PC-9 (cell line): ENCODE measurements at regions not wholly inside any gene's neighbourhood (a gene's known extent, or its start where the extent isn't known, plus 50 kb on each side); places are given as distances from the start of the nearest gene placed in this dataset.

Experiments used
- BruUV-seq: library from RNA; stranded (reverse); fragments of 400-500 nt; replicated peaks from 2 replicates; lab custom pipeline; 2021; lab: Mats Ljungman, UMichigan
- CTCF ChIA-PET: fragments of 300-600 bp; sonication (Branson Sonifier 250); formaldehyde crosslinking; loops from one replicate; lab custom pipeline; 2022; ENCODE audit warnings: antibody characterized with exemption; lab: Charles Lee
- POLR2A ChIA-PET: fragments of 300-600 bp; sonication (Branson Sonifier 250); formaldehyde crosslinking; loops from one replicate; lab custom pipeline; 2022; ENCODE audit warnings: antibody characterized with exemption; ENCODE audit not compliant: unreplicated experiment; lab: Charles Lee
- DNase-seq, 2 experiments: peaks; one replicate each; pipeline versions ENCODE4 v3.0.0 to v3.0.0-alpha.2; 2015 to 2022; ENCODE audit warnings: mixed read lengths in 1 of 2
- H2AFZ ChIP-seq: fragments of 200-600 bp; sonication (generic); 2 replicates; pipeline ENCODE4 v1.8.1; 2017; ENCODE audit warnings: antibody characterized with exemption
- H3F3A ChIP-seq: fragments of 200-600 bp; sonication (generic); 2 replicates; pipeline ENCODE4 v1.8.1; 2017; ENCODE audit warnings: antibody characterized with exemption, mild to moderate bottlenecking, low read depth; ENCODE audit not compliant: insufficient read depth
- H3K27ac ChIP-seq: fragments of 200-600 bp; sonication (generic); 2 replicates; pipeline ENCODE4 v1.6.1; 2016; ENCODE audit warnings: mixed run types
- H3K27me3 ChIP-seq: fragments of 200-600 bp; sonication (generic); 2 replicates; pipeline ENCODE4 v1.6.1; 2016; ENCODE audit warnings: low read depth, mixed run types; ENCODE audit not compliant: insufficient read depth
- H3K36me3 ChIP-seq: fragments of 200-600 bp; sonication (generic); 2 replicates; pipeline ENCODE4 v1.6.1; 2016; ENCODE audit warnings: low read depth, mixed run types
- H3K4me1 ChIP-seq: fragments of 200-600 bp; sonication (generic); replicated peaks from 2 replicates; pipeline ENCODE4 v1.6.1; 2016; ENCODE audit warnings: mixed run types; ENCODE audit not compliant: insufficient read depth
- H3K4me2 ChIP-seq: fragments of 200-600 bp; sonication (generic); 2 replicates; pipeline ENCODE4 v1.6.1; 2017; ENCODE audit warnings: mixed run types
- H3K4me3 ChIP-seq: fragments of 200-600 bp; sonication (generic); 2 replicates; pipeline ENCODE4 v1.6.1; 2016; ENCODE audit warnings: mixed run types
- H3K79me2 ChIP-seq: fragments of 200-600 bp; sonication (generic); 2 replicates; pipeline ENCODE4 v1.6.1; 2017; ENCODE audit warnings: low read depth, mixed run types
- H3K9me2 ChIP-seq: fragments of 200-600 bp; sonication (generic); 2 replicates; pipeline ENCODE4 v1.8.1; 2017; ENCODE audit warnings: mild to moderate bottlenecking; ENCODE audit not compliant: insufficient read depth
- H3K9me3 ChIP-seq: fragments of 200-600 bp; sonication (generic); 2 replicates; pipeline ENCODE4 v1.8.1; 2016; ENCODE audit warnings: low read depth; ENCODE audit not compliant: insufficient read depth
- H4K20me1 ChIP-seq: fragments of 200-600 bp; sonication (generic); 2 replicates; pipeline ENCODE4 v1.8.1; 2017; ENCODE audit not compliant: insufficient read depth
- EZH2 ChIP-seq: fragments of 200-600 bp; sonication (generic); IDR thresholded peaks from 2 replicates; pipeline ENCODE4 v1.8.0; 2017; ENCODE audit warnings: antibody characterized with exemption, low read depth
- intact Hi-C: fragments of 100-400 bp; cut with micrococcal nuclease; formaldehyde crosslinking; loops from one replicate; pipeline ENCODE4 v1.10.0; 2022; ENCODE audit not compliant: unreplicated experiment
- TF ChIP-seq, protein P1 (sequence below): fragments of 200-600 bp; sonication (generic); conservative IDR thresholded peaks from 2 replicates; pipeline ENCODE4 v1.6.1; 2017; ENCODE audit warnings: mixed run types, antibody characterized with exemption, mild to moderate bottlenecking, moderate library complexity

GRCh38 chr2:76684756-76685155 is 837.4 kb downstream of the LRRTM4 start:
- DNase-seq, result no peak
- Histone ChIP-seq H3K27me3 (peaks cover 13% of the 10 kb centered on the region; the same call in 1 of the 2 replicates), H3K9me3 (no peaks in the 10 kb centered on the region), H3K27ac (no peak overlapping the region), H3K36me3 (no peaks in the 10 kb centered on the region), H3K79me2 (no peaks in the 10 kb centered on the region), H3K4me1 (no peaks in the 10 kb centered on the region), H3K4me3 (no peak overlapping the region), H3F3A (no peaks in the 10 kb centered on the region), H3K4me2 (no peak overlapping the region), H2AFZ (no peak overlapping the region), H3K9me2 (no peaks in the 10 kb centered on the region), H4K20me1 (no peaks in the 10 kb centered on the region)
- intact Hi-C loops, result no loop called here
- ChIA-PET POLR2A (no interaction called here), CTCF (no interaction called here)
- TF ChIP-seq, protein P1, sequence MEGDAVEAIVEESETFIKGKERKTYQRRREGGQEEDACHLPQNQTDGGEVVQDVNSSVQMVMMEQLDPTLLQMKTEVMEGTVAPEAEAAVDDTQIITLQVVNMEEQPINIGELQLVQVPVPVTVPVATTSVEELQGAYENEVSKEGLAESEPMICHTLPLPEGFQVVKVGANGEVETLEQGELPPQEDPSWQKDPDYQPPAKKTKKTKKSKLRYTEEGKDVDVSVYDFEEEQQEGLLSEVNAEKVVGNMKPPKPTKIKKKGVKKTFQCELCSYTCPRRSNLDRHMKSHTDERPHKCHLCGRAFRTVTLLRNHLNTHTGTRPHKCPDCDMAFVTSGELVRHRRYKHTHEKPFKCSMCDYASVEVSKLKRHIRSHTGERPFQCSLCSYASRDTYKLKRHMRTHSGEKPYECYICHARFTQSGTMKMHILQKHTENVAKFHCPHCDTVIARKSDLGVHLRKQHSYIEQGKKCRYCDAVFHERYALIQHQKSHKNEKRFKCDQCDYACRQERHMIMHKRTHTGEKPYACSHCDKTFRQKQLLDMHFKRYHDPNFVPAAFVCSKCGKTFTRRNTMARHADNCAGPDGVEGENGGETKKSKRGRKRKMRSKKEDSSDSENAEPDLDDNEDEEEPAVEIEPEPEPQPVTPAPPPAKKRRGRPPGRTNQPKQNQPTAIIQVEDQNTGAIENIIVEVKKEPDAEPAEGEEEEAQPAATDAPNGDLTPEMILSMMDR, result no peak
- BruUV-seq, result no TSS peak

- Histone ChIP-seq H3K9me3 (no peaks in the 10 kb centered on the region), H3K4me1 (no peaks in the 10 kb centered on the region), H3K4me3 (no peak overlapping the region), H3K27ac (no peak overlapping the region), H3K4me2 (no peak overlapping the region), H3F3A (no peaks in the 10 kb centered on the region), H3K36me3 (no peaks in the 10 kb centered on the region), H2AFZ (no peak overlapping the region), H3K9me2 (no peaks in the 10 kb centered on the region; the same call in 1 of the 2 replicates), H4K20me1 (no peaks in the 10 kb centered on the region), H3K79me2 (no peaks in the 10 kb centered on the region), H3K27me3 (no peaks in the 10 kb centered on the region)
- TF ChIP-seq, protein P1, result no peak
- no peak for TF ChIP-seq EZH2
- ChIA-PET POLR2A (no interaction called here), CTCF (no interaction called here)
- DNase-seq, result no peak
- intact Hi-C loops, result no loop called here
- no TSS peak for BruUV-seq
Measured at GRCh38 chr2:76679025-76679396, 843.2 kb downstream of the LRRTM4 start.

DNA sequence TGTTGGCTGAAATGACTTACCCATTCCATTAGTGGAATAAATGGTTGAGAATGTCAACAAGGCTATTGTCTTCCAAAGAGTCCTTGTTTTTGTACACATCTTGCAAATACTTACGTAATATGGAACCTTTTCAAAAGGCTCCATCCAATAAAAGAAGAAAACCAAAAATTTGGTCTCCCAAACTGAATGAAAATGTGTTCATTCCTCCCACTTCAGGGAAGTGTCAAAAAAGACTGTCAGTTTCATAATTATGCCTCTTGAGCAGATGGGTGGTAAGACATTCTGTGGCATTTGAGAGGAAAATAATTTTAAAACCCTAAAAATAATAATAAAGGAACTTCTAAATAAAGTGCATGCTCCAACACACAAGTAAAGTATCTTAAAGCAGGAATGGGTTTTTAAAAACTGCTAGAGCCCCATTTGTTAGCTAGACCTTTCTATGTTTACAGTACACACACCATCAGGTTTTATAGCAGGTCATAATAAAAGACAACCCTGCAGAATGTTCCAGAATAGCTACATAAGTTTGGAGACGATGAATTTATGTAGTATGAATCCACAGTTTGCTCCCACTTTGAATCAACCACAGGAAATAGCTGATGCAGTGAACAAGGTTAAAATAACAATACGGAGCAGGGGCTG is 843.7 kb downstream of the LRRTM4 start:
- Histone ChIP-seq H3K27ac (no peak overlapping the region), H3K27me3 (no peaks in the 10 kb centered on the region), H3K9me3 (no peaks in the 10 kb centered on the region), H2AFZ (no peak overlapping the region), H3K4me2 (no peak overlapping the region), H3K36me3 (no peaks in the 10 kb centered on the region), H3K4me3 (no peak overlapping the region), H3K9me2 (no peaks in the 10 kb centered on the region; the same call in 1 of the 2 replicates), H4K20me1 (no peaks in the 10 kb centered on the region), H3K4me1 (no peaks in the 10 kb centered on the region), H3F3A (no peaks in the 10 kb centered on the region), H3K79me2 (no peaks in the 10 kb centered on the region)
- BruUV-seq, result no TSS peak
- ChIA-PET CTCF (no interaction called here), POLR2A (no interaction called here)
- TF ChIP-seq, protein P1, result no peak
- TF ChIP-seq EZH2, result no peak
- intact Hi-C loops, result no loop called here
- DNase-seq, result no peak
